SK-N-SH (cell line): ENCODE measurements at regions not wholly inside any gene's neighbourhood (a gene's known extent, or its start where the extent isn't known, plus 50 kb on each side); places are given as distances from the start of the nearest gene placed in this dataset.

Experiments used
- CTCF ChIA-PET: fragments of 300-600, 350-600 bp; formaldehyde crosslinking; extraction: SDS; loops from one replicate; lab custom pipeline; 2021; lab: Yijun Ruan, JAX
- POLR2A ChIA-PET: fragments of 350-600 bp; sonication (Branson Sonifier 250); formaldehyde crosslinking; extraction: SDS; loops from one replicate; lab custom pipeline; 2020; ENCODE audit warnings: antibody characterized with exemption, inconsistent platforms; lab: Yijun Ruan, JAX
- DNase-seq: peaks from one replicate; pipeline ENCODE4 v3.0.0; 2012
- H2AFZ ChIP-seq: fragments of 200-600 bp; sonication (generic); 2 replicates; pipeline ENCODE4 v1.8.1; 2016; ENCODE audit warnings: antibody characterized with exemption, mild to moderate bottlenecking, low read depth
- H3F3A ChIP-seq: fragments of 200-600 bp; sonication (generic); replicated peaks from 2 replicates; pipeline ENCODE3; 2016; ENCODE audit warnings: antibody characterized with exemption, mild to moderate bottlenecking; ENCODE audit not compliant: insufficient read depth
- H3K27ac ChIP-seq, 2 experiments: fragments of 200-500 bp in 1 of 2; fragments of 200-600 bp in 1 of 2; sonication (Bioruptor generic) in 1 of 2; sonication (generic), shearing (Covaris generic) in 1 of 2; 2 replicates each; pipeline versions ENCODE4 v1.5.1 to v1.6.1; 2014 to 2016; ENCODE audit warnings: low read depth in 2 of 2, inconsistent platforms in 1 of 2, low read length in 1 of 2, mild to moderate bottlenecking in 1 of 2, mixed read lengths in 1 of 2
- H3K27me3 ChIP-seq: fragments of 200-600 bp; sonication (generic), shearing (Covaris generic); 2 replicates; pipeline ENCODE4 v1.6.1; 2016; ENCODE audit warnings: mixed run types; ENCODE audit not compliant: insufficient read depth
- H3K36me3 ChIP-seq, 2 experiments: fragments of 200-500 bp in 1 of 2; fragments of 200-600 bp in 1 of 2; sonication (Bioruptor generic) in 1 of 2; sonication (generic) in 1 of 2; replicated peaks in 1 of 2; 2 replicates each; pipeline versions ENCODE3 to v1.5.1; 2014 to 2016; ENCODE audit warnings: low read length in 1 of 2, mild to moderate bottlenecking in 1 of 2; ENCODE audit not compliant: insufficient read depth in 2 of 2, control insufficient read depth in 1 of 2
- H3K4me1 ChIP-seq, 2 experiments: fragments of 200-500 bp in 1 of 2; fragments of 200-600 bp in 1 of 2; sonication (Bioruptor generic) in 1 of 2; sonication (generic), shearing (Covaris generic) in 1 of 2; 2 replicates each; pipeline versions ENCODE4 v1.5.1 to v1.6.1; 2014 to 2016; ENCODE audit warnings: low read depth in 1 of 2, low read length in 1 of 2, mixed run types in 1 of 2; ENCODE audit not compliant: insufficient read depth in 2 of 2, control insufficient read depth in 1 of 2
- H3K4me2 ChIP-seq: fragments of 200-600 bp; sonication (generic), shearing (Covaris generic); 2 replicates; pipeline ENCODE4 v1.6.1; 2017; ENCODE audit warnings: mixed run types
- H3K4me3 ChIP-seq, 2 experiments: fragments of 200-500 bp in 1 of 2; fragments of 200-600 bp in 1 of 2; sonication (Bioruptor generic) in 1 of 2; sonication (generic), shearing (Covaris generic) in 1 of 2; 2 replicates each; pipeline versions ENCODE4 v1.5.1 to v1.8.1; 2014 to 2016; ENCODE audit warnings: low read depth in 2 of 2, inconsistent platforms in 1 of 2, low read length in 1 of 2, mild to moderate bottlenecking in 1 of 2, mixed read lengths in 1 of 2, moderate library complexity in 1 of 2
- H3K79me2 ChIP-seq: fragments of 200-600 bp; sonication (generic); 2 replicates; pipeline ENCODE4 v1.8.1; 2017; ENCODE audit warnings: mild to moderate bottlenecking; ENCODE audit not compliant: insufficient read depth
- H3K9ac ChIP-seq: fragments of 200-600 bp; sonication (generic); 2 replicates; pipeline ENCODE4 v1.6.1; 2017; ENCODE audit warnings: mixed run types
- H3K9me2 ChIP-seq: fragments of 200-600 bp; sonication (generic); 2 replicates; pipeline ENCODE4 v1.6.1; 2017; ENCODE audit warnings: mixed run types
- H3K9me3 ChIP-seq: fragments of 200-600 bp; sonication (generic); 2 replicates; pipeline ENCODE4 v1.6.1; 2017; ENCODE audit warnings: mixed run types, mild to moderate bottlenecking, moderate library complexity
- H4K20me1 ChIP-seq: fragments of 200-600 bp; sonication (generic); 2 replicates; pipeline ENCODE4 v1.6.1; 2017; ENCODE audit warnings: mild to moderate bottlenecking, mixed run types; ENCODE audit not compliant: insufficient read depth
- CHD2 ChIP-seq: fragments of 150-350 bp; IDR thresholded peaks from 2 replicates; pipeline ENCODE4 v1.6.1; 2018; ENCODE audit warnings: low read length; ENCODE audit not compliant: partially characterized antibody
- ELF1 ChIP-seq: IDR thresholded peaks from 2 replicates; pipeline ENCODE4 v1.4.0; 2012
- EP300 ChIP-seq, 2 experiments: IDR thresholded peaks; 2 replicates each; pipeline versions ENCODE4 v1.4.0 to v1.6.1; 2012; ENCODE audit warnings: borderline replicate concordance in 1 of 2, low read depth in 1 of 2, low read length in 1 of 2
- FOSL2 ChIP-seq: IDR thresholded peaks from 2 replicates; pipeline ENCODE4 v1.4.0; 2012; ENCODE audit warnings: low read depth, mild to moderate bottlenecking, moderate library complexity, borderline replicate concordance
- FOXJ3 ChIP-seq: sonication (generic); formaldehyde crosslinking; IDR thresholded peaks from 2 replicates; pipeline ENCODE4 v1.5.1; 2020; ENCODE audit warnings: mild to moderate bottlenecking, missing genetic modification reagents
- FOXM1 ChIP-seq: IDR thresholded peaks from 2 replicates; pipeline ENCODE4 v1.4.0; 2012; ENCODE audit warnings: low read depth, mild to moderate bottlenecking
- GABPA ChIP-seq: IDR thresholded peaks from 2 replicates; pipeline ENCODE4 v1.4.0; 2012; ENCODE audit warnings: low read depth, mild to moderate bottlenecking
- GATA2 ChIP-seq: sonication (generic); formaldehyde crosslinking; IDR thresholded peaks from 2 replicates; pipeline ENCODE4 v1.5.0; 2020; ENCODE audit warnings: mild to moderate bottlenecking, missing genetic modification reagents
- JUND ChIP-seq: IDR thresholded peaks from 2 replicates; pipeline ENCODE4 v1.4.0; 2012
- MEF2A ChIP-seq: IDR thresholded peaks from 2 replicates; pipeline ENCODE4 v1.4.0; 2012; ENCODE audit warnings: low read depth, borderline replicate concordance
- NFIC ChIP-seq: IDR thresholded peaks from 2 replicates; pipeline ENCODE4 v1.4.0; 2012; ENCODE audit warnings: borderline replicate concordance
- NRF1 ChIP-seq: IDR thresholded peaks from 2 replicates; pipeline ENCODE4 v1.6.1; 2012; ENCODE audit warnings: low read depth, mild to moderate bottlenecking, low read length
- POLR2AphosphoS5 ChIP-seq: IDR thresholded peaks from 2 replicates; pipeline ENCODE4 v1.6.1; 2012; ENCODE audit warnings: low read depth, low read length
- RFX5 ChIP-seq: IDR thresholded peaks from 2 replicates; pipeline ENCODE4 v1.6.1; 2012; ENCODE audit warnings: mild to moderate bottlenecking, improper control_type of control experiment, low read length
- RXRA ChIP-seq: IDR thresholded peaks from 2 replicates; pipeline ENCODE4 v1.4.0; 2012; ENCODE audit warnings: low read depth, mild to moderate bottlenecking, borderline replicate concordance
- SIN3A ChIP-seq: IDR thresholded peaks from 2 replicates; pipeline ENCODE4 v1.6.1; 2012; ENCODE audit warnings: low read depth, mild to moderate bottlenecking, low read length, moderate library complexity, borderline replicate concordance
- SMC3 ChIP-seq: IDR thresholded peaks from 2 replicates; pipeline ENCODE4 v1.6.1; 2012; ENCODE audit warnings: low read depth, low read length, improper control_type of control experiment
- TAF1 ChIP-seq: IDR thresholded peaks from 2 replicates; pipeline ENCODE4 v1.6.1; 2012; ENCODE audit warnings: low read depth, mild to moderate bottlenecking, low read length, moderate library complexity, borderline replicate concordance
- TCF12 ChIP-seq: IDR thresholded peaks from 2 replicates; pipeline ENCODE4 v1.4.0; 2012
- TEAD4 ChIP-seq: IDR thresholded peaks from 2 replicates; pipeline ENCODE4 v1.4.0; 2012; ENCODE audit warnings: mild to moderate bottlenecking, borderline replicate concordance; ENCODE audit not compliant: insufficient read depth
- YY1 ChIP-seq: IDR thresholded peaks from 2 replicates; pipeline ENCODE4 v1.4.0; 2012; ENCODE audit warnings: low read depth, mild to moderate bottlenecking
- WGBS: methylation state at CpG from one replicate; pipeline ENCODE4 v1.1.6; 2017; ENCODE audit warnings: low lambda C conversion rate; 5-methylcytosine and 5-hydroxymethylcytosine counted together
- TF ChIP-seq, protein P1 (sequence below): IDR thresholded peaks from 2 replicates; pipeline ENCODE4 v1.4.0; 2012; ENCODE audit warnings: low read depth, borderline replicate concordance
- TF ChIP-seq, protein P2 (sequence below): IDR thresholded peaks from 2 replicates; pipeline ENCODE4 v1.4.0; 2012; ENCODE audit warnings: low read depth
- TF ChIP-seq, protein P3 (sequence below): IDR thresholded peaks from 2 replicates; pipeline ENCODE4; 2012
- TF ChIP-seq, protein P4 (sequence below): IDR thresholded peaks from 2 replicates; pipeline ENCODE4 v1.6.1; 2012; ENCODE audit warnings: mild to moderate bottlenecking, low read depth, low read length, moderate library complexity
- TF ChIP-seq, protein P5 (sequence below): IDR thresholded peaks from 2 replicates; pipeline ENCODE4 v1.4.0; 2012; ENCODE audit warnings: low read depth, borderline replicate concordance

DNA sequence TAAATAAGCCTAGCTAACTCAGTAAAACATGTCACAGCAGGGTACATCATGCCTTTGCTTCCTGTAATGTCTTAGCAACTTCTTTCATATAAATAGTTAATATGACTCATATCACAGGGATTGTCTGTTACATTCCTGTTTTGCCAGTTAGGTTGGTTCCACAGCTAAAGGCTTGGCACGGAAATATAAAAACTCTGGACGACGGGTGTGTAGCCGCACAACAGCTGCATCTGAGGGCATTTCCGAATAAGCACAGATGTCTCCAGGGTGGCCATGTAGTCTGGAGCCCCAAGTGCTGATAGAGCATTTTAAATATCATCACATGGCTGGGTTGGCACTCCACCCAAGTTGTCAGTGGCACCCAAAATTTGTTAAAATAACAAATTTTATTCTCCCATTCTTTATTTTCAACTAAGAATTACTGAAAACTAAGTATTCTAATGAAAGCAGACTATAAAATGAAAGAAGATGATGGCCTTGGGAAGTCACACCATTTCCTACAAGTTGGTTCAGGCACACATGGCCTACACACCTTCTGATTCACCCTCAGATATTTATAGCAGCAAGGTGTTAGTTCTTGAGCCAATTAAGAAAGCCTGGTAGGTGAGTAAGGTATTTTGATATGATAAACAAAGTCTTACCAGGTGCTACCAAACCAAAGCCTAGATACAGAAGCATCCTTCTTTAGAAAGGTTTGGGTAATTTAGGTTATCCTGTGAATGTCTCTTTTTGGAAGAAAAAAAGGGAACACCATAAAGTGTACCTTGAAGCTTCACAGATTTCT, 61.8 kb upstream of the STK17B start:
- POLR2A ChIA-PET, result no interaction called here
- TF ChIP-seq ELF1 (peak; percentile 44; the same call in 1 of the 2 replicates), FOSL2 (peak; percentile 91), GATA2 (no peak), CHD2 (no peak), FOXM1 (no peak; the same call in 1 of the 2 replicates), JUND (peak; percentile 94), NRF1 (no peak), RXRA (peak; percentile 46; the same call in 1 of the 2 replicates), EP300 (IDR thresholded peaks at IDR 0.05; ENCODE audit: borderline replicate concordance in 1 of 2, low read depth in 1 of 2, low read length in 1 of 2) (peak in 1 of 2 experiments; percentile 85; a peak in 1 of 4 replicates), TEAD4 (peak; percentile 80), TAF1 (0 out of 2 replicates have a peak, but pooled peaks have one; percentile 32), RFX5 (no peak), YY1 (no peak), POLR2AphosphoS5 (peak; percentile 55; the same call in 1 of the 2 replicates), GABPA (peak; percentile 41; the same call in 1 of the 2 replicates), TCF12 (peak; percentile 94), MEF2A (peak; percentile 84; the same call in 1 of the 2 replicates), FOXJ3 (CRISPR knock-in tag) (no peak), SMC3 (no peak), NFIC (peak; percentile 93), SIN3A (peak; percentile 89; the same call in 1 of the 2 replicates)
- TF ChIP-seq, protein P1, sequence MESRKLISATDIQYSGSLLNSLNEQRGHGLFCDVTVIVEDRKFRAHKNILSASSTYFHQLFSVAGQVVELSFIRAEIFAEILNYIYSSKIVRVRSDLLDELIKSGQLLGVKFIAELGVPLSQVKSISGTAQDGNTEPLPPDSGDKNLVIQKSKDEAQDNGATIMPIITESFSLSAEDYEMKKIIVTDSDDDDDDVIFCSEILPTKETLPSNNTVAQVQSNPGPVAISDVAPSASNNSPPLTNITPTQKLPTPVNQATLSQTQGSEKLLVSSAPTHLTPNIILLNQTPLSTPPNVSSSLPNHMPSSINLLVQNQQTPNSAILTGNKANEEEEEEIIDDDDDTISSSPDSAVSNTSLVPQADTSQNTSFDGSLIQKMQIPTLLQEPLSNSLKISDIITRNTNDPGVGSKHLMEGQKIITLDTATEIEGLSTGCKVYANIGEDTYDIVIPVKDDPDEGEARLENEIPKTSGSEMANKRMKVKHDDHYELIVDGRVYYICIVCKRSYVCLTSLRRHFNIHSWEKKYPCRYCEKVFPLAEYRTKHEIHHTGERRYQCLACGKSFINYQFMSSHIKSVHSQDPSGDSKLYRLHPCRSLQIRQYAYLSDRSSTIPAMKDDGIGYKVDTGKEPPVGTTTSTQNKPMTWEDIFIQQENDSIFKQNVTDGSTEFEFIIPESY, result peak; percentile 45; the same call in 1 of the 2 replicates
- TF ChIP-seq, protein P2, sequence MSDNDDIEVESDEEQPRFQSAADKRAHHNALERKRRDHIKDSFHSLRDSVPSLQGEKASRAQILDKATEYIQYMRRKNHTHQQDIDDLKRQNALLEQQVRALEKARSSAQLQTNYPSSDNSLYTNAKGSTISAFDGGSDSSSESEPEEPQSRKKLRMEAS, result peak; percentile 78
- TF ChIP-seq, protein P3, sequence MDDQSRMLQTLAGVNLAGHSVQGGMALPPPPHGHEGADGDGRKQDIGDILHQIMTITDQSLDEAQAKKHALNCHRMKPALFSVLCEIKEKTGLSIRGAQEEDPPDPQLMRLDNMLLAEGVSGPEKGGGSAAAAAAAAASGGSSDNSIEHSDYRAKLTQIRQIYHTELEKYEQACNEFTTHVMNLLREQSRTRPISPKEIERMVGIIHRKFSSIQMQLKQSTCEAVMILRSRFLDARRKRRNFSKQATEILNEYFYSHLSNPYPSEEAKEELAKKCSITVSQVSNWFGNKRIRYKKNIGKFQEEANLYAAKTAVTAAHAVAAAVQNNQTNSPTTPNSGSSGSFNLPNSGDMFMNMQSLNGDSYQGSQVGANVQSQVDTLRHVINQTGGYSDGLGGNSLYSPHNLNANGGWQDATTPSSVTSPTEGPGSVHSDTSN, result peak; percentile 54
- TF ChIP-seq, protein P4, sequence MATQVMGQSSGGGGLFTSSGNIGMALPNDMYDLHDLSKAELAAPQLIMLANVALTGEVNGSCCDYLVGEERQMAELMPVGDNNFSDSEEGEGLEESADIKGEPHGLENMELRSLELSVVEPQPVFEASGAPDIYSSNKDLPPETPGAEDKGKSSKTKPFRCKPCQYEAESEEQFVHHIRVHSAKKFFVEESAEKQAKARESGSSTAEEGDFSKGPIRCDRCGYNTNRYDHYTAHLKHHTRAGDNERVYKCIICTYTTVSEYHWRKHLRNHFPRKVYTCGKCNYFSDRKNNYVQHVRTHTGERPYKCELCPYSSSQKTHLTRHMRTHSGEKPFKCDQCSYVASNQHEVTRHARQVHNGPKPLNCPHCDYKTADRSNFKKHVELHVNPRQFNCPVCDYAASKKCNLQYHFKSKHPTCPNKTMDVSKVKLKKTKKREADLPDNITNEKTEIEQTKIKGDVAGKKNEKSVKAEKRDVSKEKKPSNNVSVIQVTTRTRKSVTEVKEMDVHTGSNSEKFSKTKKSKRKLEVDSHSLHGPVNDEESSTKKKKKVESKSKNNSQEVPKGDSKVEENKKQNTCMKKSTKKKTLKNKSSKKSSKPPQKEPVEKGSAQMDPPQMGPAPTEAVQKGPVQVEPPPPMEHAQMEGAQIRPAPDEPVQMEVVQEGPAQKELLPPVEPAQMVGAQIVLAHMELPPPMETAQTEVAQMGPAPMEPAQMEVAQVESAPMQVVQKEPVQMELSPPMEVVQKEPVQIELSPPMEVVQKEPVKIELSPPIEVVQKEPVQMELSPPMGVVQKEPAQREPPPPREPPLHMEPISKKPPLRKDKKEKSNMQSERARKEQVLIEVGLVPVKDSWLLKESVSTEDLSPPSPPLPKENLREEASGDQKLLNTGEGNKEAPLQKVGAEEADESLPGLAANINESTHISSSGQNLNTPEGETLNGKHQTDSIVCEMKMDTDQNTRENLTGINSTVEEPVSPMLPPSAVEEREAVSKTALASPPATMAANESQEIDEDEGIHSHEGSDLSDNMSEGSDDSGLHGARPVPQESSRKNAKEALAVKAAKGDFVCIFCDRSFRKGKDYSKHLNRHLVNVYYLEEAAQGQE, result 0 out of 2 replicates have a peak, but pooled peaks have one; percentile 40
- TF ChIP-seq, protein P5, sequence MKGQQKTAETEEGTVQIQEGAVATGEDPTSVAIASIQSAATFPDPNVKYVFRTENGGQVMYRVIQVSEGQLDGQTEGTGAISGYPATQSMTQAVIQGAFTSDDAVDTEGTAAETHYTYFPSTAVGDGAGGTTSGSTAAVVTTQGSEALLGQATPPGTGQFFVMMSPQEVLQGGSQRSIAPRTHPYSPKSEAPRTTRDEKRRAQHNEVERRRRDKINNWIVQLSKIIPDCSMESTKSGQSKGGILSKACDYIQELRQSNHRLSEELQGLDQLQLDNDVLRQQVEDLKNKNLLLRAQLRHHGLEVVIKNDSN, result no peak
- no peaks in the 10 kb centered on the region for H3K27me3 ChIP-seq
- no peaks in the 10 kb centered on the region for H3K9me2 ChIP-seq
- H3K9me3 ChIP-seq, result no peaks in the 10 kb centered on the region
- WGBS, result 13% methylated on average over 5 of the region's 5 CpGs
- H3K79me2 ChIP-seq, result peaks cover 10% of the 10 kb centered on the region
- DNase-seq, result no peak
- H3K9ac ChIP-seq, result peak overlapping the region; percentile 45; the same call in 1 of the 2 replicates
- peaks cover 0 to 34% of the 10 kb centered on the region in 2 experiments; a peak in 2 of 4 replicates for H3K4me1 ChIP-seq
- peak overlapping the region; percentile 78 to 93; a peak in 3 of 4 replicates for H3K27ac ChIP-seq
- peaks cover 0 to 46% of the 10 kb centered on the region in 2 experiments for H3K36me3 ChIP-seq
- CTCF ChIA-PET, result no interaction called here
- H2AFZ ChIP-seq, result no peak overlapping the region
- peaks cover 40% of the 10 kb centered on the region for H3F3A ChIP-seq
- no peak overlapping the region for H3K4me3 ChIP-seq
- no peaks in the 10 kb centered on the region for H4K20me1 ChIP-seq
- H3K4me2 ChIP-seq, result peak overlapping the region; percentile 33
